ENCODE measurements at regions not wholly inside any gene's neighbourhood (a gene's known extent, or its start where the extent isn't known, plus 50 kb on each side); places are given as distances from the start of the nearest gene placed in this dataset.
A peak's percentile ranks its signal among the peaks of the same experiment; 100 is the strongest.

DNA sequence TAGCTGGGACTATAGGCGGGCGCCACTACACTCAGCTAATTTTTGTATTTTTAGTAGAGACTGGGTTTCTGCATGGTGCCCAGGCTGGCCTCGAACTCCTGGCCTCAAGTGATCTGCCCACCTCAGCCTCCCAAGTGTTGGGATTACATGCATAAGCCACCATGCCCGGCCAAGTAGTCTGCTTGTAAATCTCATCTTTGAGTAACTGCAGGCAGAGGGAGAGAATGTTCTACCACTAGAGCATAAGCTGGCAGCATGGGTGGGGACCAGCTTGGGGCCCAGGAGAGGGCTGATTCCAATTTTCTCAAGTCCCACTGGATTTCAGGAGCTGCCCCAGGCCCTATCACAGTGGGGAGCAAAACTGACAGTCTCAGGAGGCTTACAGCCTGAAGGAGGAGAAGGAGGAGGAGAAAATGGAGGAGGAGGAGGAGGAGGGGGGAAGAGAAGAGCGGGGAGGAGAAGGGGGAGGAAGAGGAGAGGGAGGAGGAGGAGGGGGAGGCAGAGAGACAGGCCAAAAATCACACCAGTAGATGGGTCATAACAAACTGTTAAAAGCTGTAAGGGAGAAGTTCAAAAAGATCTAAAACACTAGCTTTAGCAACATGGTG lies 229.1 kb upstream of the IGF1R start:
- DNase-seq (ENCODE audit: low spot score): no peak

DNA sequence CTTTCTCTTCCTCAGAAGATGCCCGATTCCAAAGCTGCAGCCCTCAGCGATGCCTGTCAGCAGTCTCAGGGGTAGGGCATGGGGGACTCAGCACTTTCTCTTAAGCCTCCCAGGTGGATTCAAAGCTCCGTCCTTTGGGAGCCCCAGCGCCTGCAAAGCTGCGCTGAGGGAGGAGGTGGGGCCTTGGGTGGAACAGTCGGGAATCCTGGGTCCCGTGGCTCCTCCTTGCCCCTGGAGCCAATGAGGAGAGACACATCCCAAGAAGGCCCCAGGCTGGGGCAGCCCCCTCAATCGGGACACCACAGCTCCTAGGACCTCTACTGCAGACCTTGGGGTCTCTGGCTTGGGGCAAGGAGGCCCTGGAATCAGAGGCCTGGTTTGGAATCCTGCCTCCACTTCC lies 227.5 kb upstream of the IGF1R start:
- no peak for DNase-seq (ENCODE audit: low spot score)

GRCh38 chr15:98421419-98422129 lies 226.8 kb upstream of the IGF1R start:
- peak; percentile 87 for DNase-seq (ENCODE audit: low spot score)

GRCh38 chr15:98422130-98422478 lies 226.2 kb upstream of the IGF1R start:
- no peak for DNase-seq (ENCODE audit: low spot score)

DNA sequence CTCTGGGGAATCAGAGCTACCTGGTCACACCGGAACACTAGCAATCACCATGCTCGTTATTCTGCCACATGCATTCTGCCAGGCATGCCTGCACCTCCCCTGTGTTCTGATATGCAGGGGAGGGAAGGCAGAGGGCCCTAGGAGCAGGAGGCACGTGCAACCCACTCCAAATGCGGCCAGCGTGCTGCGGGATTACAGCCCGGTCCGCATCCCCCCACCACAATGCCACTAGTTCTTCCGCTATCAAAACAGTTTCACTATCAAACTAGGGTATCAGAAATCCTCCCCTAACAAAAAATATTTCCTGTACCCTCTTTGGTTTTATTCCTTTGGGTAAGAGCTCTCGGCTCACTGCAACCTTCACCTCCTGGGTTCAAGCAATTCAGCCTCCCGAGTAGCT lies 223.2 kb upstream of the IGF1R start:
- no peak for DNase-seq (ENCODE audit: low spot score)

GRCh38 chr15:98427321-98427720 lies 221.0 kb upstream of the IGF1R start:
- no peak for DNase-seq (ENCODE audit: low spot score)

DNA sequence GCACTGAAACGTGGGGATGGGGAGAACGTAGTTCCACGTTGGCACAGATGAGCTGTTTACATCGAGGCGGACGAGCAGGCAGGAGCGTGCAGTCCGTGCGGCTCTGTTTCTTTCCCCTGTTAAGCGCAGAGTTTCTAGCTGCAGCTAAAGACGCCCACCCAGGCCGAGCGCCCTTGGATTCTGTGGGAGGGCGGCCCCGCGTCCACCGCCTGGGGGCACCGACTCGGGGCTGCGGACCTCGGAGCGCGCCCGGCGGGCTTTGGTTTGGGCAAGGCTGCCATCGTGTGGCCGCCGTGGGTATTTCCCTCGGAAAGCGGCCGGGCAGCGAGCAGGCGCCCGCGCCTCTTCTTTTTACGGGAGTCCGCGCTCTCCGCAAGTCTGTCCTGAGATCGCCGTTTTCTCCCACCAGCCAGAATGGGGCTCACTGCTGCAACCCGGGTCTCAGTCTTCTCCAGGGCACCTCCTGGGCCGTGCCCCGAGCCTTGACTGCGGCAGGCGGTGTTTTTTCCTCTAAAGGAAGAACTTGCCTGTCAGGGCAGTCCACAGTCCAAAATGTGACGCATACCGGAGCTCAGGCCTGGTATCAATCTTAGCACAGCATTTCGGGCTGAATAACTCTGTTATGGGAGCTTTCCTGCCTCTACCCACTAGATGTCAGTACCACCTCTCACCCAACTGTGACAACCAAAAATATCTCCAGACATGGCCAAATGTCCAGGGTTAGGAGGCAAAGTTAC lies 219.9 kb upstream of the IGF1R start:
- DNase-seq (ENCODE audit: low spot score): peak; percentile 87

- DNase-seq (ENCODE audit: low spot score): no peak
Measured at GRCh38 chr15:98431171-98431570, 217.2 kb upstream of the IGF1R start.

DNA sequence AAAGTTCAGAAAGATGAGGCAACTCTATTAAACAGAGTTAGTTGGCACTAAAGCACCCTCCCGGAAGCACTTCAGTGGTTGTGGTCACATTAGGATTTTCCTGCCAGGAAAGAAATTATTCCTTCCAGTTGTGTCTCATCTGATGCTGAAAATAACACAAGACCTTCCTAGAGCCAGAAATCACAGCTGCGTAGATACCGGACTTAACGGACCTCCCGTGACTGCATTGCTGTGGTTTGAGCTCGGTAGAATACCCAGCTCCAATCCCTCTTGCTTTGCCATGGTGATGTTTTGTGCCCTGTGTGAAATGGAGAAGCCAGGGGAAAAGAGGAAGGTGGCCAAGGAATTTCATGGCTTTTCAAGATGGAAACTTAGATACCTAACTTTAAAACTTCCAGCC lies 215.0 kb upstream of the IGF1R start:
- no peak for DNase-seq (ENCODE audit: low spot score)

DNA sequence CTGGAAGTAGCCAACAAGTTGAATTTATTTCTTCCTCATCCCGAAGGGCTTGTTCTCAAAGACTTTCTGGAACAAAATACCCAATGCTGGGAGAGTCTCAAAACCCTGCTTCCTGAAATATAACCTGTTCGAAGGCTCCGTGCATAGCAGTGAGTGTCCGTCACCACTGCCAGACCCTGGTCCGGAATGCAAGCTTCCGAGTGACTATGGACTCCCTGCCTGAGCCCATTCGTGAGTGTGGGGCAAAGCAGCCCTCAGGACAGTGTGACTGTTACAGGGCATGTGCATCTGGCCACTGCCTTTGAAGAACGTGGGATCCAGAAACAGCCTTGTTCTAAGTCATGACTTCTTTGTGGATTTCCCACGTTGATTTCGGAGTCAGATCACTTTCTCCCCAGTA lies 214.5 kb upstream of the IGF1R start:
- no peak for DNase-seq (ENCODE audit: low spot score)

GRCh38 chr15:98437752-98438151 lies 210.6 kb upstream of the IGF1R start:
- DNase-seq (ENCODE audit: low spot score): peak; percentile 25

DNA sequence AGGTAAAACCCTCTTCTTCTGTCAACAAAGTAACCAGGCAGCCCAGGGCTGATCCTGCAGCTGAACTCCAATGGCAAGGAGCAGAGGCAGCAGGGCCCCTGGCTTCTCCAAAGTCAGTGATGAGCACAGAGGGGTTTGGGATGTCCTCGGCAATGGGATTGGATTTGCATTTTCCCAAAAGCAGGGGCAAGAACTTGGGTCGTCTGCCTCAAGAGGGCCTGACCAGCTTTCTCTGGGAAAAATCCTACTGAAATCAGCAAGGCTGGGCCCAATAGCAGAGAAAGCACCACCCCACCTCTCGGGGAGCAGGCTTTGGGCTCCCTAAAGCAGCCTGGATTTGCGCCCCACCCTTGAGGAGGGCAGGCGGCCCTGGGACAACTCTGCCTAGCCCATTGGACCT lies 210.0 kb upstream of the IGF1R start:
- peak; percentile 53 for DNase-seq (ENCODE audit: low spot score)

- DNase-seq (ENCODE audit: low spot score): peak; percentile 28
Measured at GRCh38 chr15:98438907-98439306, 209.4 kb upstream of the IGF1R start.

GRCh38 chr15:98439523-98439942 lies 208.8 kb upstream of the IGF1R start:
- peak; percentile 28 for DNase-seq (ENCODE audit: low spot score)

GRCh38 chr15:98440917-98441316 lies 207.4 kb upstream of the IGF1R start:
- peak; percentile 41 for DNase-seq (ENCODE audit: low spot score)

GRCh38 chr15:98441599-98441998 lies 206.7 kb upstream of the IGF1R start:
- DNase-seq (ENCODE audit: low spot score): peak; percentile 46

DNA sequence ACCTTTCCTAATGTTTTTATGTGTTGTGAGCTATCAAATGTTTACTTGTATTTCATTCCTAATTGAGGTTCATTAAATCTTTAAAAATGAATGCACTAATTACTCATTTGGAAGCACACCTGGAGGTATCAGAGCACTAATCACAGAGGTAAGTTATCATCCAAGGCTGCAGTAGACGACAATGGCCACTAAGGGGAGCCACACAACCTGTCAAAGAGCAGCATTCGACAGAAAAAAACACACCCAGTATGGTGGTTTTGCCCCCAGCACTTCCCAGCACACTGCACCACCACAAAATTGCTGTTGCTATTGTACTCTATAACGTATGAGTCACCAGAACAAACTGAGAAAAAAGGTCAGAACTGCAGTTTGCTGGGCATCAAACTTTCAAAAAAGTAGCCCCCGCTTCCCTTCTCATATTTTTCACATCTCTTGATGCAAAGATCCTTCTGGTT lies 205.9 kb upstream of the IGF1R start:
- peak; percentile 67 for DNase-seq (ENCODE audit: low spot score)

DNA sequence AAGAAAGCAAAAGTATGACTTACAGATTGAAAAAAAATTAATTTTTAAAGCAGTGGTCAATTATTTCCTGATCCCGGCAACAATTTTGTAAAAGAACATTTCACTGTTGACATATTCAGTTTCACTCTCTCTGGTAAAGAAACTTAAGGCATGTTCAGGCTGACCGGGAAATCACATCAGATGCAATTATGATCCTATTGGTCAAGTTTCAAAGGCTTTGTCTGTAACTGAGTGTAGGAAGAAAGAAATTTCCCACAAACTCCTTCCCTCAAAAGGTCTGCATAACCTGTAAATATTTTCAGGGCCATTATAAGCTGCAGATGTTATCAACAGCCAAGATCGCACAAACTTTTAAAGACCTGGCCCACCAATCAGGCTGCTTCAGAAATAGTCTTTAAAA lies 205.4 kb upstream of the IGF1R start:
- DNase-seq (ENCODE audit: low spot score): no peak

DNA sequence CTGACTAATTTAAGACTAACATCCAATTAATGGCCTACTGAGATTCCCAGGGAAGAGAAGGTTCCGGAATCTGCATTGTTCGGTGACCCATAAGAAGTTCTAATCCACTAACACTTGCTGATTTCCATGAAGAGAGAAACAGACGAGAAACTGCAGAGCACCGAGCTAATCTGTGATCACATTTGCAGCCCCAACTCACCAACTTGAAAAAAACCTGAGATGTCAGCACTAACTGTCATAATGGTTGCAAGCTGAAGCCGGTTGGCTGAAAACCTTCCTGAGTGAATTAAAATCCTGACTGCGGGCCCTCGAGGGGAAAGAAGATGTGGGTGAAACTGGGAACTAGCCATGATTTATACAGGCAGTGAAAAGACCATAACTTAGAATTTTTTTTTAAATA lies 204.8 kb upstream of the IGF1R start:
- DNase-seq (ENCODE audit: low spot score): peak; percentile 31

DNA sequence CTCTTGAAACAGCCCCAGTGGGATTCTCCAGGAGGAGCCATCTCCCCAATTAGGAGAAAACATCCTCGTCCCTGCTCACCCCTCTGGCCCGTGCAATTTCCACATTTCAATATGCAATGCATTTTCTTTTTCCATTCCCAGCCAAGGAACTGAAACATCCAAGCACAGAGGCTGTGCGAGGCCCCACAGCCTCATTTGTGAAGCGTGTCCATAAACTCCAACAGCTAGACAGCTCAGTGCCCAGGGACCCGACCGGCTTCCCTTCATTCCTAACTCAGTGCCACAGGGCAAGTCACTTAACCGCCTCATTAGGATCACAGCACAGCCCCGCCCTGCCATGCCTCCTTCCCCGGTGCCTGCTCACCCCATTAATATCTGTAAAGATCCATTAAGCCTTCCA lies 204.2 kb upstream of the IGF1R start:
- peak; percentile 52 for DNase-seq (ENCODE audit: low spot score)

- peak; percentile 52 for DNase-seq (ENCODE audit: low spot score)
Measured at GRCh38 chr15:98445315-98445714, 203.0 kb upstream of the IGF1R start.

DNA sequence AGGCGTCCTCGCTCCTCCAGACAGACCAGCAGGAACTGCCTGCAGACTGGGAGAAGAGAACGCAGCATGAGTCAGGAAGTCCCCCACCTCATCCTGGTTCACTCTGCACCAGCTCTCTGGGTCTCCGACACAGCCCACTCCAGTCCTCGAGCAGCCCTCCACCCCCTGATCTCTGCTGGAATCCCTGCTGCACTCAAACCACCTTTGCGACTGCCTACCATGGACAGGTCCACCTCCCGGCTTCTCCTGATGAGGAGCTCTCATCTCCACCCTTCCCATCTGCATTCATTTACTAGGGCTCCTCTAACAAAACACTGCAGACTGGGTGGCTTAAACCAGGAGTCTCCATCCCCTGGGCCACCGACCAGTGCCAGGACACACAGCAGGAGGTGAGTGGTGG lies 202.3 kb upstream of the IGF1R start:
- peak; percentile 55 for DNase-seq (ENCODE audit: low spot score)

- peak; percentile 52 for DNase-seq (ENCODE audit: low spot score)
Measured at GRCh38 chr15:98447069-98447468, 201.3 kb upstream of the IGF1R start.
